ENCODE measurements at regions not wholly inside any gene's neighbourhood (a gene's known extent, or its start where the extent isn't known, plus 50 kb on each side); places are given as distances from the start of the nearest gene placed in this dataset.

GRCh38 chr1:23611601-23612327 lies 52.5 kb upstream of the ID3 start:
- TF ChIP-seq CTCF (IDR thresholded peaks at IDR 0.05) (no peak), EZH2 (IDR thresholded peaks at IDR 0.05) (no peak), EZH2phosphoT487 (IDR thresholded peaks at IDR 0.05) (no peak)

Data from neural progenitor cell (in vitro differentiated cells).